Cardiac muscle cell (in vitro differentiated cells and primary cell): ENCODE measurements at regions not wholly inside any gene's neighbourhood (a gene's known extent, or its start where the extent isn't known, plus 50 kb on each side); places are given as distances from the start of the nearest gene placed in this dataset.
"Not testable (repeated sequence)": the region's sequence is repeated elsewhere in the genome, so short reads cannot be mapped to it uniquely, and the experiment has no call there.

Experiments used
- DNase-seq, 2 donors: peaks; one replicate each; pipeline versions ENCODE4 v3.0.0 to v3.0.0-alpha.2; 2010 to 2017; ENCODE audit warnings: low read depth in 1 of 2, low spot score in 1 of 2
- H3K27ac ChIP-seq: fragments of 200-600 bp; sonication (generic); 2 replicates; pipeline ENCODE4 v1.5.1; 2016
- H3K27me3 ChIP-seq: fragments of 200-600 bp; sonication (generic); 2 replicates; pipeline ENCODE4 v1.6.0; 2016; ENCODE audit warnings: control low read depth
- H3K36me3 ChIP-seq: fragments of 200-600 bp; sonication (generic); 2 replicates; pipeline ENCODE4 v1.5.1; 2016; ENCODE audit warnings: control low read depth
- H3K4me1 ChIP-seq: fragments of 200-600 bp; sonication (generic); 2 replicates; pipeline ENCODE4 v1.8.1; 2017; ENCODE audit warnings: low read depth, mild to moderate bottlenecking, mixed run types
- H3K4me3 ChIP-seq: fragments of 200-600 bp; sonication (generic); 2 replicates; pipeline ENCODE4 v1.5.1; 2016; ENCODE audit warnings: mild to moderate bottlenecking
- H3K9me3 ChIP-seq: fragments of 200-600 bp; sonication (generic); 2 replicates; pipeline ENCODE4 v1.5.1; 2017; ENCODE audit warnings: low read depth, mild to moderate bottlenecking, control low read depth
- TF ChIP-seq, protein P1 (sequence below): IDR thresholded peaks from 2 replicates; pipeline ENCODE4 v1.5.1; 2012; ENCODE audit warnings: low read depth, mild to moderate bottlenecking, low read length

DNA sequence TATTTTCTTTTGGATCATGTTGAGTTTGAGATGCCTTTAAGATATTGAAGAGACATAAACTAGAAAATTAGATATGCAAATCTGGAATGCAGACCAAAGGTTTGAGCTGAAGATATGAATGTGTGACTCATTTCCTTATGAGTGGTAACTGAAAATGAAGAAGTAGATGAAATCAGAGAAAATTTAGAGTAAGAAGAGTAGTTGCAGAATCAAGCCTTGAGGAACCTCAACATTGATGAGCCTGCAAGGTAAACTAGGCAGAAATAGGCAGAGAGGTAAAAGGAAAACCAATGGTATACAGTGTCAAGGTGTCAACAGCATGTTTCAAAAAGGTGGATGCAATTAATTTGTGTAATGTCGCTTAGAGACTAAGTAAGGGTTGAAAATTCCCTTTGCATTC lies 142.8 kb downstream of the MOSPD2 start:
- no peaks in the 10 kb centered on the region for H3K36me3 ChIP-seq
- no peak overlapping the region for H3K4me3 ChIP-seq
- DNase-seq, result no peak
- H3K27me3 ChIP-seq, result no peaks in the 10 kb centered on the region
- no peak overlapping the region for H3K27ac ChIP-seq
- no peaks in the 10 kb centered on the region for H3K9me3 ChIP-seq
- H3K4me1 ChIP-seq, result no peaks in the 10 kb centered on the region
- TF ChIP-seq, protein P1, sequence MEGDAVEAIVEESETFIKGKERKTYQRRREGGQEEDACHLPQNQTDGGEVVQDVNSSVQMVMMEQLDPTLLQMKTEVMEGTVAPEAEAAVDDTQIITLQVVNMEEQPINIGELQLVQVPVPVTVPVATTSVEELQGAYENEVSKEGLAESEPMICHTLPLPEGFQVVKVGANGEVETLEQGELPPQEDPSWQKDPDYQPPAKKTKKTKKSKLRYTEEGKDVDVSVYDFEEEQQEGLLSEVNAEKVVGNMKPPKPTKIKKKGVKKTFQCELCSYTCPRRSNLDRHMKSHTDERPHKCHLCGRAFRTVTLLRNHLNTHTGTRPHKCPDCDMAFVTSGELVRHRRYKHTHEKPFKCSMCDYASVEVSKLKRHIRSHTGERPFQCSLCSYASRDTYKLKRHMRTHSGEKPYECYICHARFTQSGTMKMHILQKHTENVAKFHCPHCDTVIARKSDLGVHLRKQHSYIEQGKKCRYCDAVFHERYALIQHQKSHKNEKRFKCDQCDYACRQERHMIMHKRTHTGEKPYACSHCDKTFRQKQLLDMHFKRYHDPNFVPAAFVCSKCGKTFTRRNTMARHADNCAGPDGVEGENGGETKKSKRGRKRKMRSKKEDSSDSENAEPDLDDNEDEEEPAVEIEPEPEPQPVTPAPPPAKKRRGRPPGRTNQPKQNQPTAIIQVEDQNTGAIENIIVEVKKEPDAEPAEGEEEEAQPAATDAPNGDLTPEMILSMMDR, result no peak

DNA sequence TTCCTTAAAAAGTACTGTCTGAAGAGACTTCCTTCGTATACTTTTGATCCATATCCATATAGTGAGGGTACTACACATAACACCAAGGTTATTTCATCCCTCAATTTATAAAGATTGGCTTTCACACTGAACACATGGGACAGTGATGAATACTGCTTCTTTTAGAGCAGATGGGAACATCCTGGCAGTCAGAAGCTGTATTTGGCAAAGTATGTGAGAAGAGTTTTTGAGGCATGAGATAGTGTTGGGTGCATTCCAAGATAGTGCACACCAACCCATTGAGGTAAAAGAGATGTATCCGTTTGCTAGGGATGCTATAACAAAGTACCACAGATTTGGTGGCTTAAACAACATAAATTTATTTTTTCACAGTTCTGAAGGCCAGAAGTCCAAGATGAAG lies 141.1 kb downstream of the MOSPD2 start:
- no peaks in the 10 kb centered on the region for H3K9me3 ChIP-seq
- H3K27me3 ChIP-seq, result no peaks in the 10 kb centered on the region
- no peak overlapping the region for H3K27ac ChIP-seq
- TF ChIP-seq, protein P1, result no peak
- no peaks in the 10 kb centered on the region for H3K4me1 ChIP-seq
- H3K4me3 ChIP-seq, result no peak overlapping the region
- no peaks in the 10 kb centered on the region for H3K36me3 ChIP-seq
- DNase-seq, result no peak

DNA sequence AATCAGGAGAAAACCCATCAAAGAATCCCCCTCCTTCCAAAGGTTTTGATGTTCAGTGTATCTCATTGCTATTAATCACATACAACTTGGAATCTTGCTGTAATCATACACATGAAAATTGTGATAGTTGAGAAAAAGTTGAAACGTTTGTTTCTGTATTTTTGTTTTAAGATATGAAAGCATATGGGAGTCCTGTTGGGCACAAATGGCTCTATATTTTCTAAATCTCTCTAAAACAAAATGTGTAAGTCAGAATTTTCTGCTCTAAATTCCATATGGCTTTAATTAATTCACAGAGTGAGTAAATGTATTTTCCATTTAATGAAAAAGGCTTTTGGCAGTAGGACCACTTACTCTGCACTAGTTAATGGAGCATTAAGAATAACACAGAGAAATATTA lies 140.2 kb downstream of the MOSPD2 start:
- Histone ChIP-seq H3K4me3 (no peak overlapping the region), H3K27ac (no peak overlapping the region), H3K4me1 (no peaks in the 10 kb centered on the region), H3K36me3 (no peaks in the 10 kb centered on the region), H3K9me3 (peaks cover 2% of the 10 kb centered on the region), H3K27me3 (no peaks in the 10 kb centered on the region)
- DNase-seq, result no peak
- TF ChIP-seq, protein P1, result no peak

DNA sequence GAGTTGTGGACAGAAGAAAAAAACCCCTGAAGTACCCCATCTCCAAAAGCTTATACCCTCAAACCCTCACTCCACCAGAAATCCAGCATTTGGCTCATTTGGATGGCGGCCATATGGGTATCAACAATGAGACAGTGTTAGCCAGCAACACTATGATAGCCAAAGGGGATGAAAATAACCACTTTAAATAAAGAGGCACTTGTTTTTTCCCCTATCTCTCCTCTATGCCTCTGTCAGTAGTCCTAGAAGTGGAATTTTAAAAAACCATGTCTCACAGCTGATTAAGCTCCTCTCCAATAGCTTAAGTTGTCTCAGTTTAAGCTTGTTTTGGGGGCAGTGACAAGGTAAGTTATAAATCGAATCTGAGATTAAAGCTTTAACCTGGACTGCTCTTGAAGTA lies 124.0 kb downstream of the MOSPD2 start:
- Histone ChIP-seq H3K27ac (no peak overlapping the region), H3K4me1 (no peaks in the 10 kb centered on the region), H3K36me3 (no peaks in the 10 kb centered on the region), H3K27me3 (no peaks in the 10 kb centered on the region), H3K9me3 (no peaks in the 10 kb centered on the region), H3K4me3 (no peak overlapping the region)
- no peak for DNase-seq
- TF ChIP-seq, protein P1, result no peak

DNA sequence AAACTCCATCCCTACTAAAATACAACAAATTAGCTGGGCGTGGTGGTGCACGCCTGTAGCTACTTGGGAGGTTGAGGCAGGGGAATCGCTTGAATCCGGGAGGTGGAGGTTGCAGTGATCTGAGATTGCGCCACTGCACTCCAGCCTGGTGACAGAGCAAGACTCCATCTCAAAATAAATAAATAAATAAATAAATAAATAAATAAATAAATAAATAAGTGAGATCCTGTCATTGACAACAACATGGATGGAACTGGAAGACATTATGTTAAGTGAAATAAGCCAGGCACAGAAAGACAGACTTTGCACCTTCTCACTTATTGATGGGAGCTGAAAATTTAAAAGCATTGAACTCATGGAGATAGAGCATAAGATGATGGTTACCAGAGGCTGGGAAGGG lies 111.2 kb downstream of the MOSPD2 start:
- not testable (repeated sequence) for H3K4me3 ChIP-seq, DNase-seq, H3K27ac ChIP-seq, H3K36me3 ChIP-seq, H3K27me3 ChIP-seq, H3K9me3 ChIP-seq, H3K4me1 ChIP-seq
